H9 (cell line): ENCODE measurements at regions not wholly inside any gene's neighbourhood (a gene's known extent, or its start where the extent isn't known, plus 50 kb on each side); places are given as distances from the start of the nearest gene placed in this dataset.

Source experiments
- DNase-seq: peaks from one replicate; pipeline ENCODE4 v3.0.0-alpha.2; 2017
- H2AFZ ChIP-seq: one replicate; pipeline ENCODE4 v1.6.1; 2013; ENCODE audit warnings: mild to moderate bottlenecking, low read length, control low read depth, moderate library complexity
- H2AK5ac ChIP-seq: 2 replicates; pipeline ENCODE4 v1.6.1; 2013; ENCODE audit warnings: low read length, control low read depth, mixed read lengths; ENCODE audit not compliant: insufficient read length
- H2BK120ac ChIP-seq: one replicate; pipeline ENCODE4 v1.6.1; 2013; ENCODE audit warnings: low read depth, mild to moderate bottlenecking, low read length, control low read depth, inconsistent platforms; ENCODE audit not compliant: poor library complexity, severe bottlenecking
- H2BK12ac ChIP-seq: 2 replicates; pipeline ENCODE4 v1.6.1; 2013; ENCODE audit warnings: low read length, control low read depth, mixed read lengths, low read depth; ENCODE audit not compliant: insufficient read length
- H2BK15ac ChIP-seq: 2 replicates; pipeline ENCODE4 v1.6.1; 2013; ENCODE audit warnings: low read depth, low read length, control low read depth
- H2BK20ac ChIP-seq: one replicate; pipeline ENCODE4 v1.6.1; 2013; ENCODE audit warnings: low read depth, mild to moderate bottlenecking, low read length, control low read depth, inconsistent platforms; ENCODE audit not compliant: poor library complexity, severe bottlenecking
- H2BK5ac ChIP-seq: 2 replicates; pipeline ENCODE4 v1.6.1; 2013; ENCODE audit warnings: low read length, control low read depth, mixed read lengths; ENCODE audit not compliant: insufficient read length
- H3K14ac ChIP-seq: 2 replicates; pipeline ENCODE4 v1.6.1; 2013; ENCODE audit warnings: low read length, control low read depth; ENCODE audit not compliant: insufficient read depth
- H3K18ac ChIP-seq: 2 replicates; pipeline ENCODE4 v1.6.1; 2013; ENCODE audit warnings: low read depth, mild to moderate bottlenecking, mixed read lengths, low read length, control low read depth; ENCODE audit not compliant: insufficient read length
- H3K23ac ChIP-seq: 2 replicates; pipeline ENCODE4 v1.6.1; 2013; ENCODE audit warnings: low read length, control low read depth, mixed read lengths, low read depth; ENCODE audit not compliant: insufficient read length
- H3K23me2 ChIP-seq: 2 replicates; pipeline ENCODE4 v1.6.1; 2013; ENCODE audit warnings: low read depth, mild to moderate bottlenecking, mixed read lengths, low read length, control low read depth; ENCODE audit not compliant: insufficient read length, poor library complexity, severe bottlenecking
- H3K27ac ChIP-seq: 2 replicates; pipeline ENCODE4 v1.5.1; 2013; ENCODE audit warnings: low read length, control low read depth, mixed read lengths, low read depth; ENCODE audit not compliant: insufficient read length
- H3K27me3 ChIP-seq: 2 replicates; pipeline ENCODE4 v1.6.1; 2013; ENCODE audit warnings: low read length, control low read depth, inconsistent platforms; ENCODE audit not compliant: insufficient read depth
- H3K4ac ChIP-seq: 2 replicates; pipeline ENCODE4 v1.6.1; 2013; ENCODE audit warnings: low read depth, mild to moderate bottlenecking, control low read depth, inconsistent platforms, low read length, moderate library complexity
- H3K4me1 ChIP-seq: 2 replicates; pipeline ENCODE4 v1.6.1; 2013; ENCODE audit warnings: low read length, control low read depth, inconsistent platforms; ENCODE audit not compliant: insufficient read depth
- H3K4me2 ChIP-seq: 2 replicates; pipeline ENCODE4 v1.6.1; 2013; ENCODE audit warnings: low read length, control low read depth, mixed read lengths; ENCODE audit not compliant: insufficient read length, insufficient read depth
- H3K56ac ChIP-seq: 2 replicates; pipeline ENCODE4 v1.6.1; 2013; ENCODE audit warnings: low read depth, mild to moderate bottlenecking, mixed read lengths, low read length, control low read depth; ENCODE audit not compliant: insufficient read length
- H3K79me1 ChIP-seq: 2 replicates; pipeline ENCODE4 v1.6.1; 2013; ENCODE audit warnings: low read depth, mild to moderate bottlenecking, moderate library complexity, low read length, control low read depth, inconsistent platforms; ENCODE audit not compliant: insufficient read depth, poor library complexity, severe bottlenecking
- H3K79me2 ChIP-seq: 2 replicates; pipeline ENCODE4 v1.6.1; 2013; ENCODE audit warnings: low read length, control low read depth, inconsistent platforms; ENCODE audit not compliant: insufficient read depth
- H3K9ac ChIP-seq: 2 replicates; pipeline ENCODE4 v1.6.1; 2013; ENCODE audit warnings: low read length, control low read depth, mixed read lengths; ENCODE audit not compliant: insufficient read length; ENCODE audit errors: extremely low read depth
- H3K9me3 ChIP-seq: one replicate; pipeline ENCODE4 v1.6.1; 2013; ENCODE audit warnings: low read depth, low read length, inconsistent platforms; ENCODE audit not compliant: control insufficient read depth
- H3T11ph ChIP-seq: one replicate; pipeline ENCODE4 v1.6.1; 2013; ENCODE audit warnings: mild to moderate bottlenecking, low read length, control low read depth, inconsistent platforms
- H4K20me1 ChIP-seq: one replicate; pipeline ENCODE4 v1.6.1; 2013; ENCODE audit not compliant: control insufficient read depth, insufficient read length, insufficient read depth
- H4K5ac ChIP-seq: 2 replicates; pipeline ENCODE4 v1.6.1; 2013; ENCODE audit warnings: low read depth, mild to moderate bottlenecking, mixed read lengths, low read length, control low read depth; ENCODE audit not compliant: insufficient read length
- H4K8ac ChIP-seq: replicated peaks from 2 replicates; pipeline ENCODE4 v1.6.1; 2013; ENCODE audit warnings: low read length, control low read depth, mixed read lengths, low read depth; ENCODE audit not compliant: insufficient read length
- H4K91ac ChIP-seq: 2 replicates; pipeline ENCODE4 v1.6.1; 2013; ENCODE audit warnings: low read depth, mild to moderate bottlenecking, moderate library complexity, mixed read lengths, low read length, control low read depth; ENCODE audit not compliant: insufficient read length
- H3K27ac Mint-ChIP-seq, 3 experiments: 2 replicates in 2 of 3; 3 replicates in 1 of 3; pipeline ENCODE4 v1.8.0; 2020 to 2021; ENCODE audit warnings: mixed read lengths in 3 of 3, mild to moderate bottlenecking in 1 of 3, moderate library complexity in 1 of 3
- H3K27me3 Mint-ChIP-seq: 2 replicates; pipeline ENCODE4 v1.8.0; 2021; ENCODE audit warnings: low read depth, mild to moderate bottlenecking, moderate library complexity, mixed read lengths
- H3K36me3 Mint-ChIP-seq, 3 experiments: 2 replicates in 2 of 3; 3 replicates in 1 of 3; pipeline ENCODE4 v1.8.0; 2020 to 2021; ENCODE audit warnings: low read depth in 3 of 3, mixed read lengths in 3 of 3; ENCODE audit not compliant: insufficient read depth in 1 of 3
- H3K4me1 Mint-ChIP-seq, 2 experiments: 2 replicates each; pipeline ENCODE4 v1.8.0; 2020; ENCODE audit warnings: mixed read lengths in 2 of 2
- H3K4me3 Mint-ChIP-seq, 2 experiments: 2 replicates in 1 of 2; 3 replicates in 1 of 2; pipeline ENCODE4 v1.8.0; 2020 to 2021; ENCODE audit warnings: mild to moderate bottlenecking in 2 of 2, mixed read lengths in 2 of 2, moderate library complexity in 1 of 2
- H3K9me3 Mint-ChIP-seq, 2 experiments: 2 replicates in 1 of 2; 3 replicates in 1 of 2; pipeline ENCODE4 v1.8.0; 2020; ENCODE audit warnings: mild to moderate bottlenecking in 2 of 2, mixed read lengths in 2 of 2, moderate library complexity in 1 of 2
- CTCF ChIP-seq: fragments of 200-600 bp; sonication (generic); conservative IDR thresholded peaks from 3 replicates; pipeline ENCODE4 v1.8.0; 2021; ENCODE audit warnings: antibody characterized with exemption, mild to moderate bottlenecking
- WGBS: extraction: QIAGEN DNeasy Blood & Tissue Kit; methylation state at CpG from one replicate; pipeline ENCODE4 v1.1.7; 2013; ENCODE audit warnings: missing lambda C conversion rate, low lambda C conversion rate, mixed read lengths; ENCODE audit not compliant: insufficient read length; ENCODE audit errors: extremely low coverage; 5-methylcytosine and 5-hydroxymethylcytosine counted together

- no peak overlapping the region for H2BK12ac ChIP-seq
- H4K8ac ChIP-seq, result no peak overlapping the region
- no peaks in the 10 kb centered on the region for H3K79me2 ChIP-seq
- no peak for DNase-seq
- H3K27me3 ChIP-seq, result no peaks in the 10 kb centered on the region
- H3K4me3 Mint-ChIP-seq, result no peak overlapping the region
- no CpG with 5 or more reads among the region's 2 CpGs for WGBS
- H3K9ac ChIP-seq, result no peak overlapping the region
- H4K5ac ChIP-seq, result no peak overlapping the region
- no peak overlapping the region for H2BK20ac ChIP-seq
- no peak overlapping the region for H3K18ac ChIP-seq
- no peak for TF ChIP-seq CTCF
- no peak overlapping the region for H3T11ph ChIP-seq
- H3K9me3 Mint-ChIP-seq, result peaks cover 1 to 6% of the 10 kb centered on the region in 2 experiments
- H3K4ac ChIP-seq, result no peak overlapping the region
- no peaks in the 10 kb centered on the region for H3K23me2 ChIP-seq
- H3K36me3 Mint-ChIP-seq, result peaks cover under 1 to 5% (median 1%) of the 10 kb centered on the region in 3 experiments; a peak in 6 of 7 replicates
- H3K56ac ChIP-seq, result no peak overlapping the region
- H2BK15ac ChIP-seq, result no peak overlapping the region
- H3K23ac ChIP-seq, result no peak overlapping the region
- no peaks in the 10 kb centered on the region for H3K4me1 Mint-ChIP-seq
- no peaks in the 10 kb centered on the region for H3K27me3 Mint-ChIP-seq
- no peaks in the 10 kb centered on the region for H3K9me3 ChIP-seq
- H4K20me1 ChIP-seq, result no peaks in the 10 kb centered on the region
- no peak overlapping the region for H3K14ac ChIP-seq
- no peak overlapping the region for H2AK5ac ChIP-seq
- H2BK5ac ChIP-seq, result no peak overlapping the region
- no peak overlapping the region for H4K91ac ChIP-seq
- no peak overlapping the region for H3K27ac ChIP-seq
- H3K79me1 ChIP-seq, result no peaks in the 10 kb centered on the region
- H3K27ac Mint-ChIP-seq, result no peak overlapping the region
- H2BK120ac ChIP-seq, result no peak overlapping the region
- no peaks in the 10 kb centered on the region for H3K4me1 ChIP-seq
- H2AFZ ChIP-seq, result no peak overlapping the region
- no peak overlapping the region for H3K4me2 ChIP-seq
These were observed 486.0 kb downstream of the BCKDHB start for GRCh38 chr6:80592436-80592835.
